HG03064 (cell line): ENCODE measurements at regions not wholly inside any gene's neighbourhood (a gene's known extent, or its start where the extent isn't known, plus 50 kb on each side); places are given as distances from the start of the nearest gene placed in this dataset.
"Not testable (repeated sequence)": the region's sequence is repeated elsewhere in the genome, so short reads cannot be mapped to it uniquely, and the experiment has no call there.

Experiments
- ATAC-seq: cut with Tn5 transposase; IDR thresholded peaks from one replicate; pipeline ENCODE4 v1.9.1; 2021; ENCODE audit warnings: low read depth; ENCODE audit not compliant: unreplicated experiment

- no peak for ATAC-seq
These were observed 209.8 kb upstream of the NOCT start for GRCh38 chr4:138805736-138806135.

- no peak for ATAC-seq
These were observed 210.9 kb upstream of the NOCT start for GRCh38 chr4:138804711-138805110.

- ATAC-seq, result no peak
These were observed 212.5 kb upstream of the NOCT start for GRCh38 chr4:138803051-138803450.

GRCh38 chr4:138802499-138802898 is 213.1 kb upstream of the NOCT start:
- ATAC-seq, result no peak

GRCh38 chr4:138800421-138800820 is 215.2 kb upstream of the NOCT start:
- no peak for ATAC-seq

- ATAC-seq, result no peak
These were observed 217.2 kb upstream of the NOCT start for GRCh38 chr4:138798404-138798803.

- ATAC-seq, result no peak
These were observed 217.9 kb upstream of the NOCT start for GRCh38 chr4:138797646-138798045.

- ATAC-seq, result no peak
These were observed 218.8 kb upstream of the NOCT start for GRCh38 chr4:138796761-138797160.

- no peak for ATAC-seq
These were observed 224.8 kb upstream of the NOCT start for GRCh38 chr4:138790706-138791340.

GRCh38 chr4:138789796-138790195 is 225.8 kb upstream of the NOCT start:
- ATAC-seq, result no peak

GRCh38 chr4:138788857-138789256 is 226.7 kb upstream of the NOCT start:
- no peak for ATAC-seq

- ATAC-seq, result no peak
These were observed 227.3 kb upstream of the NOCT start for GRCh38 chr4:138788267-138788790.

- not testable (repeated sequence) for ATAC-seq
These were observed 235.8 kb upstream of the NOCT start for GRCh38 chr4:138779761-138780160.

- no peak for ATAC-seq
These were observed 239.7 kb upstream of the NOCT start for GRCh38 chr4:138775890-138776289.

GRCh38 chr4:138775489-138775888 is 240.1 kb upstream of the NOCT start:
- no peak for ATAC-seq

GRCh38 chr4:138774940-138775339 is 240.6 kb upstream of the NOCT start:
- ATAC-seq, result no peak

GRCh38 chr4:138774125-138774524 is 241.5 kb upstream of the NOCT start:
- ATAC-seq, result not testable (repeated sequence)

GRCh38 chr4:138773321-138773720 is 242.3 kb upstream of the NOCT start:
- no peak for ATAC-seq

GRCh38 chr4:138772366-138772765 is 243.2 kb upstream of the NOCT start:
- no peak for ATAC-seq

GRCh38 chr4:138770818-138771217 is 244.8 kb upstream of the NOCT start:
- no peak for ATAC-seq

- ATAC-seq, result no peak
These were observed 249.2 kb upstream of the NOCT start for GRCh38 chr4:138766332-138766731.

- no peak for ATAC-seq
These were observed 250.1 kb upstream of the NOCT start for GRCh38 chr4:138765442-138765841.
